Endothelial cell of umbilical vein (primary cell): ENCODE measurements at regions not wholly inside any gene's neighbourhood (a gene's known extent, or its start where the extent isn't known, plus 50 kb on each side); places are given as distances from the start of the nearest gene placed in this dataset.

Experiments
- BruUV-seq: library from RNA; stranded (reverse); fragments of 400-500 nt; replicated peaks from 2 replicates; lab custom pipeline; 2021; lab: Mats Ljungman, UMichigan
- CTCF ChIA-PET: fragments of 300-600, 350-600 bp; sonication (Branson Sonifier 250); formaldehyde crosslinking; loops from one replicate; lab custom pipeline; 2021; ENCODE audit warnings: antibody characterized with exemption, inconsistent platforms; lab: Charles Lee
- POLR2A ChIA-PET: fragments of 300-600, 350-600 bp; sonication (Branson Sonifier 250); formaldehyde crosslinking; loops from one replicate; lab custom pipeline; 2021; ENCODE audit warnings: antibody characterized with exemption, inconsistent platforms; lab: Charles Lee
- DNase-seq: peaks from one replicate; pipeline ENCODE4 v3.0.0-alpha.2; 2011; ENCODE audit warnings: low read depth, low spot score
- FAIRE-seq: peaks from 2 replicates; lab custom pipeline; 2011; peaks lifted over from hg19 to GRCh38; lab: Jason Lieb, UNC
- H2AFZ ChIP-seq: 2 replicates; pipeline ENCODE4 v1.6.0; 2012; ENCODE audit warnings: low read depth, low read length, control low read depth, inconsistent platforms
- H3K27ac ChIP-seq: 2 replicates; pipeline ENCODE4 v1.5.1; 2011; ENCODE audit warnings: low read depth, mild to moderate bottlenecking, control low read depth, low read length, moderate library complexity; ENCODE audit not compliant: insufficient read depth
- H3K27me3 ChIP-seq, 2 experiments: 2 replicates each; pipeline versions ENCODE4 v1.6.0 to v1.6.1; 2011; ENCODE audit warnings: low read length in 2 of 2, mixed read lengths in 1 of 2; ENCODE audit not compliant: control insufficient read depth in 2 of 2, insufficient read depth in 2 of 2
- H3K36me3 ChIP-seq, 2 experiments: 2 replicates in 1 of 2; 3 replicates in 1 of 2; pipeline ENCODE4 v1.5.1; 2011; ENCODE audit warnings: low read length in 2 of 2, mild to moderate bottlenecking in 1 of 2, moderate library complexity in 1 of 2; ENCODE audit not compliant: control insufficient read depth in 2 of 2, insufficient read depth in 2 of 2; ENCODE audit errors: extremely low read depth in 1 of 2
- H3K4me1 ChIP-seq: 3 replicates; pipeline ENCODE4 v1.5.1; 2011; ENCODE audit warnings: mild to moderate bottlenecking, low read length; ENCODE audit not compliant: control insufficient read depth, insufficient read depth; ENCODE audit errors: extremely low read depth
- H3K4me2 ChIP-seq: 2 replicates; pipeline ENCODE4 v1.6.1; 2011; ENCODE audit warnings: low read length, control low read depth, mixed read lengths; ENCODE audit not compliant: insufficient read depth
- H3K4me3 ChIP-seq, 3 experiments: fragments of 200-600 bp in 1 of 3; sonication (generic), shearing (Covaris generic) in 1 of 3; replicated peaks in 1 of 3; 2 replicates each; pipeline ENCODE4 v1.5.1; 2011 to 2016; ENCODE audit warnings: control low read depth in 3 of 3, low read length in 3 of 3, mild to moderate bottlenecking in 2 of 3, inconsistent platforms in 1 of 3, low read depth in 1 of 3, moderate library complexity in 1 of 3; ENCODE audit not compliant: insufficient read depth in 1 of 3
- H3K79me2 ChIP-seq: 2 replicates; pipeline ENCODE4 v1.6.0; 2012; ENCODE audit warnings: low read length, inconsistent platforms; ENCODE audit not compliant: control insufficient read depth, insufficient read depth
- H3K9ac ChIP-seq: replicated peaks from 2 replicates; pipeline ENCODE3; 2011; ENCODE audit warnings: low read length, control low read depth; ENCODE audit not compliant: insufficient read depth; ENCODE audit errors: extremely low read depth
- H3K9me1 ChIP-seq: replicated peaks from 3 replicates; pipeline ENCODE4 v1.6.0; 2011; ENCODE audit warnings: mild to moderate bottlenecking, low read length; ENCODE audit not compliant: control insufficient read depth, insufficient read depth; ENCODE audit errors: extremely low read depth
- H3K9me3 ChIP-seq: replicated peaks from 2 replicates; pipeline ENCODE4 v1.5.1; 2012; ENCODE audit warnings: low read length, inconsistent platforms; ENCODE audit not compliant: control insufficient read depth, insufficient read depth
- H4K20me1 ChIP-seq: replicated peaks from 2 replicates; pipeline ENCODE3; 2011; ENCODE audit warnings: mild to moderate bottlenecking, low read length; ENCODE audit not compliant: control insufficient read depth, insufficient read depth; ENCODE audit errors: extremely low read depth
- CTCF ChIP-seq, 2 donors: IDR thresholded peaks; 1 replicate in 1 of 2; 2 replicates in 1 of 2; pipeline ENCODE4 v1.5.1; 2011; ENCODE audit warnings: low read length in 2 of 2, mild to moderate bottlenecking in 2 of 2, moderate library complexity in 2 of 2, control low read depth in 1 of 2, inconsistent platforms in 1 of 2, low read depth in 1 of 2; ENCODE audit not compliant: insufficient read depth in 1 of 2; ENCODE audit errors: extremely low read depth in 1 of 2
- EZH2 ChIP-seq: IDR thresholded peaks from 2 replicates; pipeline ENCODE4 v1.6.1; 2012; ENCODE audit warnings: borderline replicate concordance, low read depth, mild to moderate bottlenecking, moderate library complexity, low read length, inconsistent platforms; ENCODE audit not compliant: severe bottlenecking
- FOS ChIP-seq: IDR thresholded peaks from 2 replicates; pipeline ENCODE4 v1.6.1; 2011; ENCODE audit warnings: mild to moderate bottlenecking, low read length, moderate library complexity, borderline replicate concordance; ENCODE audit not compliant: insufficient read depth
- GATA2 ChIP-seq: IDR thresholded peaks from 2 replicates; pipeline ENCODE4 v1.7.0; 2011; ENCODE audit warnings: low read depth, mild to moderate bottlenecking, moderate library complexity, mixed read lengths, low read length; ENCODE audit not compliant: insufficient read length, insufficient read depth
- JUN ChIP-seq: IDR thresholded peaks from 2 replicates; pipeline ENCODE4 v1.6.1; 2011; ENCODE audit warnings: borderline replicate concordance, low read depth; ENCODE audit not compliant: insufficient read length, insufficient read depth
- MAX ChIP-seq: IDR thresholded peaks from 2 replicates; pipeline ENCODE4 v1.6.1; 2011; ENCODE audit not compliant: insufficient read depth, insufficient read length
- MYC ChIP-seq: IDR thresholded peaks from one replicate; pipeline ENCODE4 v1.6.1; 2011; ENCODE audit warnings: mild to moderate bottlenecking, low read depth, low read length
- POLR2A ChIP-seq: IDR thresholded peaks from 2 replicates; pipeline ENCODE4 v1.6.1; 2012; ENCODE audit warnings: low read depth, mild to moderate bottlenecking, control low read depth, low read length
- POLR2AphosphoS5 ChIP-seq: IDR thresholded peaks from 2 replicates; pipeline ENCODE4 v1.6.1; 2012; ENCODE audit warnings: low read depth, mild to moderate bottlenecking, control low read depth, low read length, moderate library complexity; ENCODE audit not compliant: insufficient read depth
- dilution Hi-C: fragments of 300-500 bp; cut with MboI; formaldehyde crosslinking; loops from one replicate; pipeline ENCODE4 v1.15.0; 2019; ENCODE audit warnings: low sequenced_read_pairs; ENCODE audit not compliant: extremely low pct_ligation_motif_present
- intact Hi-C: fragments of 100-400 bp; cut with micrococcal nuclease; formaldehyde crosslinking; loops from one replicate; pipeline ENCODE4 v1.10.0; 2022

GRCh38 chr2:45214550-45214949 is 205.3 kb upstream of the SIX2 start:
- Histone ChIP-seq H3K9ac (no peak overlapping the region), H3K9me3 (no peaks in the 10 kb centered on the region), H3K36me3 (no peaks in the 10 kb centered on the region), H4K20me1 (no peaks in the 10 kb centered on the region), H3K4me3 (no peak overlapping the region), H3K27ac (no peak overlapping the region), H3K9me1 (no peaks in the 10 kb centered on the region), H3K4me1 (no peaks in the 10 kb centered on the region), H2AFZ (no peak overlapping the region), H3K79me2 (no peaks in the 10 kb centered on the region), H3K27me3 (no peaks in the 10 kb centered on the region), H3K4me2 (no peak overlapping the region)
- intact Hi-C loops: no loop called here
- dilution Hi-C loops: no loop called here
- ChIA-PET POLR2A (no interaction called here), CTCF (no interaction called here)
- no peak for FAIRE-seq
- TF ChIP-seq CTCF (IDR thresholded peaks at IDR 0.05; ENCODE audit: extremely low read depth in 1 of 2, insufficient read depth in 1 of 2, low read depth in 1 of 2, low read length in 2 of 2) (no peak), GATA2 (no peak), EZH2 (no peak), FOS (no peak), POLR2A (no peak), POLR2AphosphoS5 (no peak), MYC (no peak), MAX (no peak), JUN (no peak)
- no TSS peak for BruUV-seq
- DNase-seq: no peak
